ENCODE measurements at regions not wholly inside any gene's neighbourhood (a gene's known extent, or its start where the extent isn't known, plus 50 kb on each side); places are given as distances from the start of the nearest gene placed in this dataset.

DNA sequence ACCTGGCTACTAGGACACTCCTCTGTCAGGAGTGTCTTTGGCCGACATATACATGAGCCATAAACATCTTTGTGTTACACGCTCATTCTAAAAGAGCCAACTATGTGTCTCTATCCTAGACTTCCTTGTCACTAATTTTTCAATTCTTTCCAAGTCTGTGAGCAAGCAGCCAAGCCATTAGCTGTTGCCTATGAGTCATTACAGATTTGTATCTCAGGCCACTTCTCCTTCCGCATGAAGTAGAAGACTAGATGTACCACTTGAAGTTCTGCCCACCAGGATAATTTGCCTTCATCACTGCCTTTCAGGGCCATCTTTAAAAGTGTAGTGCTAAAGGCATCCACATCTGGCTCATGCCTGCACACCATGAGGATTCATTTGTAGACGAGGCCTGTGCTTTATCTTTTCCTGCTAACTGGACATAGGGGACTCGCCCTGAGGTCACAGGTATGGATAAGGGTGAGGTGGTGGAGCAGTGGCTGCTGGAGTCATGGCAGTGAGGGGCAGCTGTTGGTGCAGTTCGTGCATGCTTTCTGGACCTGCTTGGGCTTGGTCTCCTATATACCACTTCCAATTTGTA, 126.1 kb upstream of the KL start:
- no peaks in the 10 kb centered on the region for H3K27me3 ChIP-seq (replicated peaks; ENCODE audit: insufficient read depth)
- TF ChIP-seq, protein P1, sequence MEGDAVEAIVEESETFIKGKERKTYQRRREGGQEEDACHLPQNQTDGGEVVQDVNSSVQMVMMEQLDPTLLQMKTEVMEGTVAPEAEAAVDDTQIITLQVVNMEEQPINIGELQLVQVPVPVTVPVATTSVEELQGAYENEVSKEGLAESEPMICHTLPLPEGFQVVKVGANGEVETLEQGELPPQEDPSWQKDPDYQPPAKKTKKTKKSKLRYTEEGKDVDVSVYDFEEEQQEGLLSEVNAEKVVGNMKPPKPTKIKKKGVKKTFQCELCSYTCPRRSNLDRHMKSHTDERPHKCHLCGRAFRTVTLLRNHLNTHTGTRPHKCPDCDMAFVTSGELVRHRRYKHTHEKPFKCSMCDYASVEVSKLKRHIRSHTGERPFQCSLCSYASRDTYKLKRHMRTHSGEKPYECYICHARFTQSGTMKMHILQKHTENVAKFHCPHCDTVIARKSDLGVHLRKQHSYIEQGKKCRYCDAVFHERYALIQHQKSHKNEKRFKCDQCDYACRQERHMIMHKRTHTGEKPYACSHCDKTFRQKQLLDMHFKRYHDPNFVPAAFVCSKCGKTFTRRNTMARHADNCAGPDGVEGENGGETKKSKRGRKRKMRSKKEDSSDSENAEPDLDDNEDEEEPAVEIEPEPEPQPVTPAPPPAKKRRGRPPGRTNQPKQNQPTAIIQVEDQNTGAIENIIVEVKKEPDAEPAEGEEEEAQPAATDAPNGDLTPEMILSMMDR (IDR thresholded peaks at IDR 0.05): no peak
- no peaks in the 10 kb centered on the region for H3K36me3 ChIP-seq
- no peak overlapping the region for H3K4me3 ChIP-seq
- H3K9me3 ChIP-seq: peaks cover 12% of the 10 kb centered on the region
- ATAC-seq (ENCODE audit: insufficient number of reproducible peaks, low FRiP score, low read depth) (no peak), DNase-seq (ENCODE audit: low spot score) (no peak)
- H3K27ac ChIP-seq: no peak overlapping the region
- no peaks in the 10 kb centered on the region for H3K4me1 ChIP-seq (ENCODE audit: control insufficient read depth in 1 of 2, low read depth in 2 of 2)

DNA sequence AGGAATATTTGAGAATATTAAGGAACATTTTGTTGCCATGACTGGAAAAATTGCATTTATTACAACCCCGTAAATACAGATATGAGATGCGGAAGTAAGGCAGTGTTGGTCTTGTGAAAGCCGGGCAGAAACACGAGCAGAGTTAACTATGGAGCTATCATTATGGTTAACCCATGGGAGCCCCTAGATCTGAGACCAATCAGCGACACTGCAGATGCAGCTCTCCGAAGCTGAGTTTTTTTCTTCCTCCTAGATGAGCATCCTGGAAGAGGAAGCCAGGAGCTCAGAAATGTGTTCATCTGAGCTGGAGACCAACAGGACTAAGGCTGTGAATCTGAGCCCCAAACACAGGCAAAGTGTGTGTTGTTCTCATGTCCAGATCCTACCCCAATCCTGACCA, 123.0 kb upstream of the KL start:
- H3K27me3 ChIP-seq (replicated peaks; ENCODE audit: insufficient read depth): no peaks in the 10 kb centered on the region
- no peak for DNase-seq (ENCODE audit: low spot score)
- no peak overlapping the region for H3K27ac ChIP-seq
- no peak overlapping the region for H3K4me3 ChIP-seq
- TF ChIP-seq, protein P1 (IDR thresholded peaks at IDR 0.05): no peak
- H3K36me3 ChIP-seq: no peaks in the 10 kb centered on the region
- no peaks in the 10 kb centered on the region for H3K4me1 ChIP-seq (ENCODE audit: control insufficient read depth in 1 of 2, low read depth in 2 of 2)
- ATAC-seq (ENCODE audit: insufficient number of reproducible peaks, low FRiP score, low read depth): no peak
- peaks cover under 1% of the 10 kb centered on the region for H3K9me3 ChIP-seq

- no peak for DNase-seq (ENCODE audit: low spot score)
- Histone ChIP-seq H3K27ac (no peak overlapping the region), H3K36me3 (no peaks in the 10 kb centered on the region), H3K9me3 (no peaks in the 10 kb centered on the region), H3K4me3 (no peak overlapping the region), H3K27me3 (replicated peaks; ENCODE audit: insufficient read depth) (no peaks in the 10 kb centered on the region), H3K4me1 (ENCODE audit: control insufficient read depth in 1 of 2, low read depth in 2 of 2) (no peaks in the 10 kb centered on the region)
- ATAC-seq (ENCODE audit: insufficient number of reproducible peaks, low FRiP score, low read depth): no peak
- TF ChIP-seq, protein P1 (IDR thresholded peaks at IDR 0.05): no peak
Measured at GRCh38 chr13:32894589-32895001, 121.6 kb upstream of the KL start.

- no peaks in the 10 kb centered on the region for H3K36me3 ChIP-seq
- TF ChIP-seq, protein P1 (IDR thresholded peaks at IDR 0.05): no peak
- no peak for ATAC-seq (ENCODE audit: insufficient number of reproducible peaks, low FRiP score, low read depth)
- H3K9me3 ChIP-seq: no peaks in the 10 kb centered on the region
- H3K4me1 ChIP-seq (ENCODE audit: control insufficient read depth in 1 of 2, low read depth in 2 of 2): no peaks in the 10 kb centered on the region
- no peak overlapping the region for H3K27ac ChIP-seq
- no peak for DNase-seq (ENCODE audit: low spot score)
- no peaks in the 10 kb centered on the region for H3K27me3 ChIP-seq (replicated peaks; ENCODE audit: insufficient read depth)
- H3K4me3 ChIP-seq: no peak overlapping the region
Measured at GRCh38 chr13:32895296-32895695, 120.9 kb upstream of the KL start.

GRCh38 chr13:32897296-32897695, 118.9 kb upstream of the KL start:
- no peaks in the 10 kb centered on the region for H3K36me3 ChIP-seq
- no peaks in the 10 kb centered on the region for H3K9me3 ChIP-seq
- no peaks in the 10 kb centered on the region for H3K27me3 ChIP-seq (replicated peaks; ENCODE audit: insufficient read depth)
- H3K4me3 ChIP-seq: no peak overlapping the region
- H3K4me1 ChIP-seq (ENCODE audit: control insufficient read depth in 1 of 2, low read depth in 2 of 2): peaks cover 0 to 7% of the 10 kb centered on the region in 2 donors
- no peak for DNase-seq (ENCODE audit: low spot score)
- no peak for ATAC-seq (ENCODE audit: insufficient number of reproducible peaks, low FRiP score, low read depth)
- no peak overlapping the region for H3K27ac ChIP-seq
- TF ChIP-seq, protein P1 (IDR thresholded peaks at IDR 0.05): no peak
